A673 (cell line): ENCODE measurements at regions not wholly inside any gene's neighbourhood (a gene's known extent, or its start where the extent isn't known, plus 50 kb on each side); places are given as distances from the start of the nearest gene placed in this dataset.

Source experiments
- BruUV-seq: library from RNA; stranded (reverse); fragments of 400-500 nt; replicated peaks from 2 replicates; lab custom pipeline; 2021; lab: Mats Ljungman, UMichigan
- CTCF ChIA-PET: fragments of 300-600 bp; sonication (Branson Sonifier 250); formaldehyde crosslinking; loops from one replicate; lab custom pipeline; 2022; ENCODE audit warnings: antibody characterized with exemption; lab: Charles Lee
- POLR2A ChIA-PET: fragments of 300-600 bp; sonication (Branson Sonifier 250); formaldehyde crosslinking; loops from one replicate; lab custom pipeline; 2022; ENCODE audit warnings: antibody characterized with exemption; ENCODE audit not compliant: low non-redundant PET; lab: Charles Lee
- DNase-seq: peaks from one replicate; pipeline ENCODE4 v3.0.0-alpha.2; 2015; ENCODE audit warnings: low spot score
- H3K27ac ChIP-seq: fragments of 200-600 bp; sonication (generic); 2 replicates; pipeline ENCODE4 v1.5.1; 2016; ENCODE audit warnings: mixed run types, low read depth, mild to moderate bottlenecking, mixed read lengths, antibody characterized with exemption, low read length; ENCODE audit not compliant: poor library complexity, severe bottlenecking
- H3K27me3 ChIP-seq: fragments of 200-600 bp; sonication (generic); replicated peaks from 2 replicates; pipeline ENCODE4 v1.6.1; 2017; ENCODE audit warnings: mixed run types, low read depth, mild to moderate bottlenecking, mixed read lengths, antibody characterized with exemption, low read length; ENCODE audit not compliant: insufficient read depth, poor library complexity
- H3K36me3 ChIP-seq: fragments of 200-600 bp; sonication (generic); 2 replicates; pipeline ENCODE4 v1.6.1; 2016; ENCODE audit warnings: mixed run types, mild to moderate bottlenecking, mixed read lengths, antibody characterized with exemption, low read length; ENCODE audit not compliant: insufficient read depth, poor library complexity, severe bottlenecking
- H3K4me1 ChIP-seq: fragments of 200-600 bp; sonication (generic); 2 replicates; pipeline ENCODE4 v1.6.1; 2017; ENCODE audit warnings: mixed run types, mild to moderate bottlenecking, mixed read lengths, antibody characterized with exemption, low read length; ENCODE audit not compliant: insufficient read depth, poor library complexity, severe bottlenecking
- H3K4me3 ChIP-seq: fragments of 200-600 bp; sonication (generic); 2 replicates; pipeline ENCODE4 v1.5.1; 2016; ENCODE audit warnings: low read depth, mixed run types, mild to moderate bottlenecking, mixed read lengths, low read length; ENCODE audit not compliant: poor library complexity, severe bottlenecking
- H3K9me3 ChIP-seq: fragments of 200-600 bp; sonication (generic); 2 replicates; pipeline ENCODE4 v1.6.1; 2016; ENCODE audit warnings: mixed run types, low read depth, mild to moderate bottlenecking, mixed read lengths, antibody characterized with exemption, low read length; ENCODE audit not compliant: poor library complexity, severe bottlenecking
- EZH2 ChIP-seq: fragments of 200-600 bp; sonication (generic); IDR thresholded peaks from 2 replicates; pipeline ENCODE4 v1.6.1; 2017; ENCODE audit warnings: borderline replicate concordance, low read depth, mild to moderate bottlenecking, mixed read lengths, antibody characterized with exemption, low read length; ENCODE audit not compliant: poor library complexity, severe bottlenecking
- intact Hi-C: fragments of 100-400 bp; cut with micrococcal nuclease; formaldehyde crosslinking; loops from one replicate; pipeline ENCODE4 v1.10.0; 2022; ENCODE audit not compliant: unreplicated experiment
- TF ChIP-seq, protein P1 (sequence below): fragments of 300-800, 200-600 bp; sonication (generic); conservative IDR thresholded peaks from 2 replicates; pipeline ENCODE4 v1.5.1; 2017; ENCODE audit warnings: low read depth, mild to moderate bottlenecking, antibody characterized with exemption, low read length, moderate library complexity, mixed read lengths

DNA sequence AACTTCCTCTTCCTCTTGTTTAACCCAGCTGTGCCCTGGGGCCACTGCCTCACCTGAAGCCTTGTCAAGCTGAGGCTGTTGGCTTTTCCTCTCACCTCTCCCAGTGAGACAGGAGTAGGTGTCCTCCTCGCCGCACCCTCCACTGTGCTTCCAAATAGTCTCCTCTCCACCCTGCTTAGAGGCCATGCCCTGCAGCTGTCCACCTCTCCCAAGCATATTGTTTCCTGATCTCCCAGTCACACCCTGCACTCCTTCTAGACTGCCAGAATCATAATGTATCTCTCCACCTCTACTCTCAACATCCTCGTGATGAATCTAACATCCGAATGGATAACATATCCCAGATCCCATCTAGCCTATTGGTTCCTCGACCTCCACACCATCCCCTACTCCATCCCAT, 196.3 kb upstream of the GHITM start:
- CTCF ChIA-PET: no interaction called here
- BruUV-seq: no TSS peak
- Histone ChIP-seq H3K27me3 (peaks cover 11% of the 10 kb centered on the region), H3K27ac (no peak overlapping the region), H3K36me3 (no peaks in the 10 kb centered on the region), H3K4me1 (no peaks in the 10 kb centered on the region), H3K4me3 (no peak overlapping the region), H3K9me3 (no peaks in the 10 kb centered on the region)
- POLR2A ChIA-PET: no interaction called here
- no peak for DNase-seq
- intact Hi-C loops: no loop called here
- TF ChIP-seq, protein P1, sequence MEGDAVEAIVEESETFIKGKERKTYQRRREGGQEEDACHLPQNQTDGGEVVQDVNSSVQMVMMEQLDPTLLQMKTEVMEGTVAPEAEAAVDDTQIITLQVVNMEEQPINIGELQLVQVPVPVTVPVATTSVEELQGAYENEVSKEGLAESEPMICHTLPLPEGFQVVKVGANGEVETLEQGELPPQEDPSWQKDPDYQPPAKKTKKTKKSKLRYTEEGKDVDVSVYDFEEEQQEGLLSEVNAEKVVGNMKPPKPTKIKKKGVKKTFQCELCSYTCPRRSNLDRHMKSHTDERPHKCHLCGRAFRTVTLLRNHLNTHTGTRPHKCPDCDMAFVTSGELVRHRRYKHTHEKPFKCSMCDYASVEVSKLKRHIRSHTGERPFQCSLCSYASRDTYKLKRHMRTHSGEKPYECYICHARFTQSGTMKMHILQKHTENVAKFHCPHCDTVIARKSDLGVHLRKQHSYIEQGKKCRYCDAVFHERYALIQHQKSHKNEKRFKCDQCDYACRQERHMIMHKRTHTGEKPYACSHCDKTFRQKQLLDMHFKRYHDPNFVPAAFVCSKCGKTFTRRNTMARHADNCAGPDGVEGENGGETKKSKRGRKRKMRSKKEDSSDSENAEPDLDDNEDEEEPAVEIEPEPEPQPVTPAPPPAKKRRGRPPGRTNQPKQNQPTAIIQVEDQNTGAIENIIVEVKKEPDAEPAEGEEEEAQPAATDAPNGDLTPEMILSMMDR: no peak
- no peak for TF ChIP-seq EZH2

DNA sequence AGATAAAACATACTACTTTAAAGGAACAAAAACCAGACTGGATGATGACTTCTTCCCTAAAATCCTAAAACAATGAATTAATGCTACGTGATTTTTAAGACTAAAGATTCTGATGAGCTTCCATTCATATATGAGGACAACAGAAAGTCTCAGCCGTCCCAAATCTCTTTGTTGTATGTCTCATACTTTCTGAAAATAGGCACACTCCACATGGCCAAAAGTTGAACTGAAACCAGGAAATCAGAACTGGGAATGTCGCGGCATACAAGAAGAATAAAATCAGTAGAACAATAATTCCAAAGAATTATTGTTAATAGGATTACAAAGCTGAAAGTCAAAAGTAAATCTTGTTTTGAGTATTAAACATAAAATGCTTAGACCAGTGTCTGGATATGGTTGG, 195.4 kb upstream of the GHITM start:
- DNase-seq: no peak
- Histone ChIP-seq H3K27me3 (peaks cover 11% of the 10 kb centered on the region), H3K27ac (no peak overlapping the region), H3K36me3 (no peaks in the 10 kb centered on the region), H3K4me1 (no peaks in the 10 kb centered on the region), H3K4me3 (no peak overlapping the region), H3K9me3 (no peaks in the 10 kb centered on the region)
- CTCF ChIA-PET: no interaction called here
- TF ChIP-seq, protein P1: no peak
- no peak for TF ChIP-seq EZH2
- POLR2A ChIA-PET: no interaction called here
- no TSS peak for BruUV-seq
- intact Hi-C loops: no loop called here

DNA sequence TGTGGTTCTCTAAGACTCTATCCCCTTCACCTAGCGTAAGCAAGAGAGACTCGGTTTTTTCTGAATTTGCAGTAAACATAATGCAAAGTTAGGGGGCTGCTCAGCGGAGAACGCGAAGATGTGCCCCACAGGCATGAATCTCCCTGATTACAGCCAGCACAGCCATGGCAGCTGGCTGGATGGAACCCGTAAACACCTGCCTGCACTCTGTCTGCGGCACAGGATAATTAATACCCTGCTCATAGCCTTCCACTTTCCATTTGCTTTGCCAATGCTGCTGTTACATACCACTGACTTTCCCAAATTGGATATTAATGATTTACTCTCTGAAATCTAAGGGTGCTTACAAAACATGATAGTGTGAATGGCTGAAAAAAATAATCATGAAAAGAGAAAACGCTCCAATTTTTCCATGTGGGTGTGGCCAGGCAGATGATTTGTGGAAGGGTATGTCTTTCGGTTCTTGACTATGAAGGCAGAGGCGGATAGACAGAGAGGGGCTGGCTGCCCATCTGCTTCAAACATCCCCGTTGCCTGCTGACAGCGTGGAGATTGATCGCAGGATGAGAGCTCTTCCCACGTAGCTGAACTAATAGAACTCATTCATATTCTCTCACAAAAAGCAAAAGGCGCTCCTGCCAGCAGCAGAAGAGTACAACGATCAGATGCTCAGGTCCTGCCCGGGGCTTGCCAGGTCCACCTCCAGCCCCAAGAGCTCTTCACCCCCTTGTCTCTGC, 193.2 kb upstream of the GHITM start:
- POLR2A ChIA-PET: no interaction called here
- BruUV-seq: no TSS peak
- Histone ChIP-seq H3K36me3 (no peaks in the 10 kb centered on the region), H3K4me3 (no peak overlapping the region), H3K9me3 (no peaks in the 10 kb centered on the region), H3K4me1 (no peaks in the 10 kb centered on the region), H3K27me3 (peaks cover 11% of the 10 kb centered on the region), H3K27ac (no peak overlapping the region)
- intact Hi-C loops: no loop called here
- CTCF ChIA-PET: no interaction called here
- TF ChIP-seq EZH2: no peak
- TF ChIP-seq, protein P1: no peak
- no peak for DNase-seq
